ENCODE measurements at regions not wholly inside any gene's neighbourhood (a gene's known extent, or its start where the extent isn't known, plus 50 kb on each side); places are given as distances from the start of the nearest gene placed in this dataset.

DNA sequence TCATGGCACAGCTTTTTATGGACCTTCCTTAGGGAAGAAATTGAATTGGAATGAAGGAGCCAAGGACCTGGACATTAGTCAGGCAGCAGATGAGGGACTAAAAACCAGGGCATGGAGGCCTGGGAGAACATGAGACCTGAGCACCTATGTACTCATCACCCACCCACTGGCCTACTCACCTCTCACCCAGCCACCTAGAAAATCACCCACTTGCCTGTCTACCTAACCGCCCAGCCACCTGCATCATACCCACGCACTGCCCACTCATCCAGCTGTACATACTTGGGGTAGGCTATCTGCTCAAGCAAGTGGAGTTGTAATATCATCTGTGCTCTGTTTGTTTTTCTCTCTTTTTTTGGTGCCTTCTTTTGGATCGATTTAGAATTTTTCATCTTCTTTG is 65.3 kb upstream of the SLCO2A1 start:
- no peaks in the 10 kb centered on the region for H3K27me3 ChIP-seq

DNA sequence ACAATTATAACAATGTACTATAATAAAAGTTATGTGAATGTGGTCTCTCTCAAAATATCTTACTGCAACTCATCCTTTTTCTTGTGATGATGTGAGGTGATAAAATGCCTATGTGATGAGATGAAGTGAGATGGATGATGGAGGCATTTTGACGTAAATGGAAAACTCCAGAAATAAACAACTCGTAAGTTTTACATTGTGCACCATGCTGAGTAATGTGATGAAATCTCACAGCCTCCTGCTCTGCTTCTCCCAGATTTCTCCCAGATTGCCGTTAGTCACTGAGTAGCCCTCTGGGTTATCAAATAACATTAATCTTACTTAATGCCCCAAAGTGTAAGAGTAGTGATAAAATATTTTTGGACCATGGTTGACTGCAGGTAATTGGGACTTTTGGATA is 64.8 kb upstream of the SLCO2A1 start:
- no peak for DNase-seq (ENCODE audit: low spot score in 2 of 2)

More for the DNA sequence above, 65.3 kb upstream of the SLCO2A1 start:
- Histone ChIP-seq H3K4me3 (no peak overlapping the region), H3K4me1 (no peaks in the 10 kb centered on the region), H3K9me3 (no peaks in the 10 kb centered on the region), H3K27ac (no peak overlapping the region), H3K36me3 (no peaks in the 10 kb centered on the region)
- DNase-seq (ENCODE audit: low spot score in 2 of 2) = no peak
- TF ChIP-seq CTCF (IDR thresholded peaks at IDR 0.05) (no peak), POLR2A (IDR thresholded peaks at IDR 0.05) (no peak), POLR2AphosphoS5 (IDR thresholded peaks at IDR 0.05) (no peak)
- intact Hi-C loops (cut with DNase I; ENCODE audit: low total_unique reads) = no loop called here

GRCh38 chr3:134093956-134094355 is 64.2 kb upstream of the SLCO2A1 start:
- no peak overlapping the region for H3K27ac ChIP-seq
- no peak for TF ChIP-seq POLR2A (IDR thresholded peaks at IDR 0.05)
- TF ChIP-seq POLR2AphosphoS5 (IDR thresholded peaks at IDR 0.05) = no peak
- TF ChIP-seq CTCF (IDR thresholded peaks at IDR 0.05) = no peak
- no peaks in the 10 kb centered on the region for H3K27me3 ChIP-seq
- intact Hi-C loops (cut with DNase I; ENCODE audit: low total_unique reads) = no loop called here
- H3K4me3 ChIP-seq = no peak overlapping the region
- H3K9me3 ChIP-seq = no peaks in the 10 kb centered on the region
- no peaks in the 10 kb centered on the region for H3K36me3 ChIP-seq
- no peak for DNase-seq (ENCODE audit: low spot score in 2 of 2)
- no peaks in the 10 kb centered on the region for H3K4me1 ChIP-seq

More for the DNA sequence above, 64.8 kb upstream of the SLCO2A1 start:
- TF ChIP-seq POLR2AphosphoS5 (IDR thresholded peaks at IDR 0.05) = no peak
- TF ChIP-seq POLR2A (IDR thresholded peaks at IDR 0.05) = no peak
- no peak for TF ChIP-seq CTCF (IDR thresholded peaks at IDR 0.05)
- Histone ChIP-seq H3K4me1 (no peaks in the 10 kb centered on the region), H3K27ac (no peak overlapping the region), H3K27me3 (no peaks in the 10 kb centered on the region), H3K4me3 (no peak overlapping the region), H3K36me3 (no peaks in the 10 kb centered on the region), H3K9me3 (no peaks in the 10 kb centered on the region)
- intact Hi-C loops (cut with DNase I; ENCODE audit: low total_unique reads) = no loop called here

GRCh38 chr3:134092208-134092701 is 62.5 kb upstream of the SLCO2A1 start:
- no peaks in the 10 kb centered on the region for H3K27me3 ChIP-seq
- no peaks in the 10 kb centered on the region for H3K4me1 ChIP-seq
- DNase-seq (ENCODE audit: low spot score in 2 of 2) = no peak
- H3K36me3 ChIP-seq = no peaks in the 10 kb centered on the region
- no peak overlapping the region for H3K4me3 ChIP-seq
- TF ChIP-seq POLR2A (IDR thresholded peaks at IDR 0.05) = no peak
- TF ChIP-seq POLR2AphosphoS5 (IDR thresholded peaks at IDR 0.05) = no peak
- no peak for TF ChIP-seq CTCF (IDR thresholded peaks at IDR 0.05)
- H3K9me3 ChIP-seq = no peaks in the 10 kb centered on the region
- intact Hi-C loops (cut with DNase I; ENCODE audit: low total_unique reads) = no loop called here
- H3K27ac ChIP-seq = no peak overlapping the region

- Histone ChIP-seq H3K36me3 (no peaks in the 10 kb centered on the region), H3K9me3 (no peaks in the 10 kb centered on the region), H3K27me3 (peaks cover 0 to 4% of the 10 kb centered on the region in 2 donors), H3K4me1 (no peaks in the 10 kb centered on the region), H3K4me3 (no peak overlapping the region), H3K27ac (no peak overlapping the region)
- TF ChIP-seq POLR2AphosphoS5 (IDR thresholded peaks at IDR 0.05) (no peak), POLR2A (IDR thresholded peaks at IDR 0.05) (no peak), CTCF (IDR thresholded peaks at IDR 0.05) (no peak)
- intact Hi-C loops (cut with DNase I; ENCODE audit: low total_unique reads) = no loop called here
- no peak for DNase-seq (ENCODE audit: low spot score in 2 of 2)
These were observed 60.3 kb upstream of the SLCO2A1 start for GRCh38 chr3:134090031-134090430.

Measured in breast epithelium (tissue), 4 donors.